M059J (cell line): ENCODE measurements at regions not wholly inside any gene's neighbourhood (a gene's known extent, or its start where the extent isn't known, plus 50 kb on each side); places are given as distances from the start of the nearest gene placed in this dataset.

Experiments
- DNase-seq: peaks from one replicate; pipeline ENCODE4 v3.0.0-alpha.2; 2012; ENCODE audit warnings: low read depth

DNA sequence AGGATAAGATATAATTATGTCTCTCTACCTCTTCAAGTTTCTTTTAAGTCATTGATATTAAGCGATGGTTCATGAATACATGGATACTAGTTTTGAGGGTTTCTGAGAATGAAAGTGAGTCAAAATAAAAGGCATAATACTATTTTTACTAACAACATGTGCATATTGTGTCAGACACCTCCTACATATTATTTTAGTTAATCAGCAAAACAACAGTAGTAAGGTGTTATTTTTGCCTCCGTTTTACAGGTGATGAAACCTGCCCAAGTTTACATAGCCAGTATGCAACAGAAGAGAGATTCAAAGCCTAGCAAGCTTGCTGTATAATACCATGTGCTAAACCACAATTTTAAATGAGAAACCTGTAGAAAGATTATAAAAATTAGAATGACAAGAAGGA, 544.1 kb downstream of the EPHA5 start:
- no peak for DNase-seq

GRCh38 chr4:65120287-65120686, 550.0 kb downstream of the EPHA5 start:
- no peak for DNase-seq

DNA sequence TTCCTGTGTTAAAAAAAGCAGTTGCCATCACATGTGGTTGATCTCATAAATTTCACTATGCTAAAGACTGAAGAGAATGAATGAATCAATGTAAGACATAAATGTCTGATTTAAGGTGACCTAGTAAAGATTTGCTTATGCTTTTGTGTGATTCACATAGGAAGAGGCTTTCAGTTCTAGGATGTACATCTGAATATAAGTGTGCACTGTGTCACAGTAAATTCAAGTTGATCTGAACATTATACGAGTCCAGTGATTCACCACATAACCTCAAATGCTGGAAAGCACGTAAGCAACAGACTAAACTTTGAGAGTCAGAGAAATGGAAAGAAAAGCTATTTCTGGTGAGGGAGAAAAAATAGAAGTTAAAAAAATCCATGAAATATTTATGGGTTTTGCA, 567.9 kb downstream of the EPHA5 start:
- no peak for DNase-seq

GRCh38 chr4:65096630-65097029, 573.7 kb downstream of the EPHA5 start:
- no peak for DNase-seq

DNA sequence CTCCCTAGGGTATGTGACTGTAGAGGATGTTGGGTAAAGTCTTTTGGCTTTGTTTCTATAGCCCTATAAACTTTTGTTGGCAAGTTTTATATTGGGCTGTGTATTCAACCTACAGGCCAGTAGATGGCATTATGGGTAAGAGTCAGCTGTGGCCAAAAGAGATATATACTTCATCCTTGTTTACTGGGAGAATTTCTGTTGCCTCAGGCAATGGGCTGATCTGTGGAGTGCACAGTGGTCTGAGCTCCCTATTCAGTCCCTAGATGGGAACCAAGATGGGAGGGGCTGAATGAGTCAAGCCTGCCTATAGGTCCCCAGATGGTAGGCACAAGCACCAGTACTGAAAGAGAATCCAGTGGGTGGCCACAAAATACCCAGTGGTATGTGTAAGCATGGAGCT, 580.6 kb downstream of the EPHA5 start:
- DNase-seq, result peak; percentile 80

DNA sequence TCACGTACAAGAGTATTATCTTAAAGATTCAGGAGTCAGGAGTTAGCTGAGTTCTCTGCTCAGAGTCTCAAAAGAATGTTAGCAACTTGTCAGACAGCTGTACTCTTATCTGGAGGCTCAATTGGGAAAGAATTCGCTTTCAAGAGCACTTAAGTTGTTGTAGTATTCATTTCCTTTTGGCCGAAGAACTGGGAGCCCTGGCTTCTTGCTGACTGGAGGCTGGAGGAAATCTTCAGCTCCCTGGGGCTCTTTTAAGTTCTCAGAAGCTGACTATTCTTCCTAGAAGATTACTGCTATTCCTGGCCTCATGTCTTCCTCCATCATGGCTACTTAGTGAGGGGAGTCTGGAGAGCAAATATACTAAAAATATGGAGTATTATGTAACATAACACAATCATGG, 587.2 kb downstream of the EPHA5 start:
- no peak for DNase-seq

- peak; percentile 59 for DNase-seq
Measured at GRCh38 chr4:65071564-65071963, 598.7 kb downstream of the EPHA5 start.

DNA sequence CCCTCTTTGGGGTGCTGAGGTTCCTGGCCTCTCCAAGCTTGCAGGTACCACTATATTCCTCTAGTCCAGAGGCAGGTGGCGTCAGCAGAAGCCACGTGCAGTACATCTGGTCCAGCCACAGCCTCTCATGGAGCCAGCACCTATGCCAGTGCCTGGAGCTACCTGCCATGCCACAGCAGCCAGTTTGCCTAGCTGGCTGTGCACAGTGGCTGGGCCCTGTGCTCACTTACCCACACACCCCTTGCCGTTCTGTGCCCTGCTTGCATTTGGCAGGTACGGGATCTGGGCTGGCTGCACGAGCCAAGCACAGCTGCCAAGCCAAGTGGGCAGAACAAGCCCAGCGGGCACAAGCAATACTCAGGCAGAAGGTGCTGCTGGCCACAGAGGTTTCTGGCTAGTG, 601.1 kb downstream of the EPHA5 start:
- DNase-seq, result no peak

DNA sequence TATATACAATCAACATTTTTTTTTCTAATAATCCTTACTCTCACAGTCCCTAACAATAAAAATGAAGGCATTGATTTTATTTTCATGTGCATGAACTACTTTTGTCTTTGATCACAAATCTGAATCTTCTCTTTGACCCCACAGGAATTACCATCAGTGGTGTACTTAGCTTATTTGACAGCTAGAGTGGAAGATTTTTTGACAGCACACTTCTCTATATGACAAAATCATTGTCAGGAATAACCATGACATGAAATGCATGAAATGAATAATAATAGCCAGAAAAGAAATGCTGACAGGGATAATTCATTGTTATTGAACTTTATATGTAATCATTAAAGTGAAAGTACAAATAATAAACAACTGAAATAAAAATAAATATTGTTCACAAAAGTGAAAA, 604.2 kb downstream of the EPHA5 start:
- no peak for DNase-seq

DNA sequence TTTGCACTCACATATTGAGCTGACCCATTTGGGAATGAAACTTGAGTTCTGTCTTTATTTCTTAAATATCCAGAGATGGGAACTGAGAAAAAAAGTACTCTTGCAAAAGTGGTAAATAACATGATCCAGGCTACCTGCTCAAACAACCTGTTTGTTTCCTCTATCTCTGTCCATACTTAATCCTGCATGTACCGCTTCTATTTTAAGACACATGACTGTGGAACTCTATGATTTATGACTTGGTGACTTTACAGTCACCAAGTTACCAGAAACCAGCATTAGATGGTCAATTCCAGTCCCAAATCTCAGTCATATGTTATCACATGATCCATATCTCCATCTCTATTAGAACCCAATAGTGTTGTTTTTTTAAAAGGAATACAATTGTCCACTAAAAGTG, 606.7 kb downstream of the EPHA5 start:
- DNase-seq, result no peak

DNA sequence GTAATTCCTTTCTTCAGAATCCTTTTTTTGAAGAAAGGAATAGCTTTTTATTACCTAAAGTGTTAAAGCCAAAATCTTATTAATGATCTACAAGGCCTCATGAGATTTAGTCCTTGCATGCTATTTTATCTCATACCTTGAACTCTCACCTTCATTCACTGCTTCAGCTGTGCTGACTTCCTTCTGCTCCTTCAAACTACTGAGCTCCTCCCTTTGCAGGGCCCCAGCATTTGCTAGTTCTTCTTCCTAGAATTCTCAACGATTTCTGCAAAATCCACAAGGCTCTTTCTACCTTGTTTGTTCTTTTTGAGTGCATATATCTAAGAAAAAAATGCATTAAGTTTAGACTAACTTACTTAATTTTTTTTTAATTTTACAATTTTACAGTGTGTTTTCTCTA, 619.5 kb downstream of the EPHA5 start:
- no peak for DNase-seq

DNA sequence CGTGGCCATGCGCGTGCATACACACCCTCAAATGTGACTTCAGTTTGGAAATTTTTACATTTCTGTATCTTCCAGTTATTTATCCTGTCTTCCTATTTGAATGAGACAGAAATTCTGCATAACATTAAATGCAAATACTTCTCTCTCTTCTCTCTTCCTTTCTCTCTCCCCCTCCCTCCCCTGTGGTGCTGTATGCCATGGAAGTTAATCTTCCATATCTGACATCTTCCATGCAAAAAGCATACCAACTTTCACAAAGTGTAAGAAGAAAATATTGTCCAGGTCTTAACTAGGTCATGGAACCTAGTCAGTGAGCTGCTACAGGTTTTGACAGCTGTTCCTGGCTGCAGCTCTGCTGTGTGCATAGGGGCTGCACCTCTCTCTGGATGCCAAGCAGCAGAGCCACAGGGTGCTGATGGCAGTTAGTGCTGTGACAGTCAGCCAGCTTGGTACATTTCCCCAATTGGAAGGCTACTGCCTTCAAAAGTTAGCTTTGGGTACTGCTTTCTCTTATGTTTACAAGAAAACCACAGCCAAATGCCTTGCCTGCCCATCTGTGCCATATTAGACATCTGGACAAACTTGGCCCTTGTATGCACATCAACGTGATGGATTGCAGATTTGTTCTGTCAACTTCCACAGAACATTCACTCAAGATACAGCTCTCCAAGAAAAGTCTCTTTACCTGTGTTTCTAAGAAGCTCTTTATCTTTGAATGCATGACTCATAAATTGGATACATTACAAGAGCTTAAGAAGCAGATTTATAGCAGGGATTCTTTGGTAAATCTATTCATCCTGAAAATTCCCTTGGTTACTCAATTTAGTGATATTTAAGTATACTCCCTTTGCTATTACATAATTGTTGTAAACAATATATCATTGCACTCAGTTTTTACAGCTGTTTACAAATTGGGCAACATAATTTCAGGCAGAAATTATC, 623.8 kb downstream of the EPHA5 start:
- DNase-seq, result peak; percentile 85

DNA sequence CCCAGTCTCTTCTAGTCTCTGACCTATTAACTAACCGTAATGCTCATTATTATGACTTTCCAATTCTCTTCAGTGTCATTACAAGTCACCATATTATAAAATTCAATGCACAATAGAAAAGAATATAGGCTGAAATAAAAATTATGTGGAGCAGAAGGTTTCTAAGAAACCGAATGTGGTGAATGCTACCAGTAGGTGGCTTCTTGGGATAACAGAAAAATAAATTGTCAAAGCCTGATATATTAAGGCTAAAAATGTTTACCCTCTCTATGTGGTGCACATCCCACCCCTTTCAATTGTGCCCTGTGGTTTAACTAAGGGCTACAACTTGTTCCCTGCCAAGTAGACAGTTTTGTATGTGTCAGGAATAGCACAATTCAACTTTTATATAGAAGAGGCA, 624.6 kb upstream of the TECRL start:
- DNase-seq, result no peak

DNA sequence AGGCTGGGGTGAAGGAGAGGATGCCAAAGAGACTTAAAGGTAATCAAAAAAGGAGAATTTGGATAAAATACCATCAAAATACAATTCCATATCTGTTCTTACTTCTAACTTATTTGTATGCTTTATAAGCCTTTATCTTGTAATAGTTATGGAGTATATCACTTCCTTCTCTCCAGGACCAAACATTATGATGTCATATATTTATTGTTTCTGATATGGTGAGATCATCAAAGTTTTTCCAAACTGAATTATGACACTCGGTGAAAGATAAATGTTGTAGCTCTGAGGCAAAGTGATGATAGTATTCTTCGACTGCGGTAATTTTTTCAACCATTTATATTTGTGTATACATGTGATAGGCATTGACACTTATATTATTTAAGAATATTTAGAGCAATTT, 619.3 kb upstream of the TECRL start:
- DNase-seq, result no peak

- no peak for DNase-seq
Measured at GRCh38 chr4:65023883-65024670, 614.8 kb upstream of the TECRL start.

- DNase-seq, result no peak
Measured at GRCh38 chr4:65023081-65023480, 613.8 kb upstream of the TECRL start.

DNA sequence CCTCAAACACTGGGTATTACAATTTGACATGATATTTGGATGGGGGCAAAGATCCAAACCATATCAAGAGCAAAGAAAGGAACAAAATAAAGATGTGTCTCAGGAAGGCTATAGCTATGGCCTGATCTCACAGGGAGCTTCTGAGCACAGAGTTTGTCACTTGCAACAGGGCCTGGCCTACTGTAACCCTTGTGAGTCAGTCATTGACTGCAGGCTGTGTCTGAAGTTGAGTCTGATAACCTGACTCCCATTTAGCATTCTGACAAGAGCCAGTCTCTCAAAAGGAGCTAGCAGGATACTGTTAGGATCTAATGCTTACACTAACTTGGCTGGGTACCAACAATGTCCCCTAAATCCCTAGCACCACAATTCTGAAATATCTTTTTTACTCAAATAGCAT, 612.5 kb upstream of the TECRL start:
- DNase-seq, result peak; percentile 10

DNA sequence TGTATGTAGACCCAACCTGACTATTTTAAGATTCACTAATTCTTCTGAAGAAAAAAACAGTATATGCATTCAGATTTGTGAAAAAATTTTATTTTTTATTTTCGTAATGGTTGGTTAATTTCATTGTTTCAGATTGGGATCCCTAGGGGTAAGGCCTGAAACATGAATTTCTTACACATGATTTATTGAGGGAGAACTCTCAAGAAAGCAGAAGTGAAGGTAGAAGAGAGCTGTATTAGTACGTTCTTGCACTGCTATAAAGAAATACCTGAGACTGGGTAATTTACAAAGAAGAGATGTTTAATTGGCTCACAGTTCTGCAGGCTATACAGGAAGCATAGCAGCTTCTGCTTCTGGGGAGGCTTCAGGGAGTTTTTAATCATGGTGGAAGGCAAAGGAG, 611.9 kb upstream of the TECRL start:
- no peak for DNase-seq

GRCh38 chr4:65019775-65020174, 610.5 kb upstream of the TECRL start:
- DNase-seq, result no peak

GRCh38 chr4:65018313-65018712, 609.1 kb upstream of the TECRL start:
- no peak for DNase-seq

DNA sequence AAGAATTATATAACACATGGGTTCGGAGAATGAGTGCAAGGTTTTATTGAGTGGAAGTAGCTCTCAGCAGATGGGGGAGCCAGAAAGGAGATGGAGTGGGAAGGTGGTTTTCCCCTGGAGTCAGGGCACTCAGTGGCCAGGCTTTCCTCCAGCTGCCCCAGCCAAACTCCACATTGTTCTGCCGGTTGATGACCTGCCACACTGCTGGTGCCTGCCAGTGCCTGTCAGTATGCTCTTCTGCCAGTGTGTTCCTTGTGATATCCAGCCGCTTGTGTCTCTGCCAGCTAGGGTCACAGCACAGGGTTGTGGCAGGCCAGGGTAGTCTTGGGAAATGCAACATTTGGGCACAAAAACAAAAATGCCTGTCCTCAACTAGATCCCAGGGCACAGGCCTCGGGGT, 604.8 kb upstream of the TECRL start:
- no peak for DNase-seq

DNA sequence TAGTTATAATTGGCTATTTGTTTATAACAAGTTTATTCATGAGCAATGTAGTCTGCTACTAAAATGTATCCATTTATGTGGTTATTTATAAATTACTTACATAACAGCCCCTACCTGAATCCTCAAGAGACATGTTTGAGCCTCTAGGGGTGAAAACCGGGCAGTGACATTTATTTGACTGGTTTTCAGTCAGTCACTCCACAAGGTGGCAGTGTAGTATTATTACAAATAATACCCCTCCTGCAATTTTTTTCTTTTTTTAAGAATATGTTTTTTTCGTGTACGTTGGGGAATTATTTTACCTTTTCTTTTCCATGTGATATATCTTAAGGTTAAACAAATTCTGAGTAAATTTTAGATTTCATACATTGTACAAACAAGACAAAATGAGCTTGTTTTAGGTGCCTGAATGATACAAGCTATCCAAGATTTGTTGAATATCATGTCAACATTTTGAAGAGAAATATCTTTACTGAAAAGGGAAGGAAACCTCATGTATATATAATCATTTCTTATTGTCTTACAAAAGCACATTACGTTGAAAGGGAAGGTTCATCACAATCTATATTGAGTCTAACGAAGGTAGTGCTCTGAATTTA, 598.7 kb upstream of the TECRL start:
- peak; percentile 54 for DNase-seq

DNA sequence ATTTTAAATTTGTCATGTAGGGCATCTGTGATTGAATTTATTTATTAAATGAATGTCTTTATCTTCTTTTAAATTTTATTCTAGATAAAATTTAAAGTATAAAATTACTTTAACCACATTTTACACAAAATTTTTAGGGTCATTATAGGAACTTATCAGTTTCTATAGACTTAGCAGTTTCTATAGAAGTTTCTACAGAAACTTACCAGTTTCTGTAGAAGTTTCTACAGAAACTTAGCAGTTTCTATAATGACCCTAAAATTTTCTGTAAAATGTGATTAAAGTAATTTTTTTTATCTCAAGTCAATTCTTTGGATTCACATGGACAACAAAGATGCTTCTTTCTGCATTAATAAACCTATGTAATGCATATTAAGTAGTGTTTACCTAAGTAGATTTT, 565.9 kb upstream of the TECRL start:
- no peak for DNase-seq
